Endothelial cell of umbilical vein (primary cell): ENCODE measurements at regions not wholly inside any gene's neighbourhood (a gene's known extent, or its start where the extent isn't known, plus 50 kb on each side); places are given as distances from the start of the nearest gene placed in this dataset.

Experiments
- BruUV-seq: library from RNA; stranded (reverse); fragments of 400-500 nt; replicated peaks from 2 replicates; lab custom pipeline; 2021; lab: Mats Ljungman, UMichigan
- CTCF ChIA-PET: fragments of 300-600, 350-600 bp; sonication (Branson Sonifier 250); formaldehyde crosslinking; loops from one replicate; lab custom pipeline; 2021; ENCODE audit warnings: antibody characterized with exemption, inconsistent platforms; lab: Charles Lee
- POLR2A ChIA-PET: fragments of 300-600, 350-600 bp; sonication (Branson Sonifier 250); formaldehyde crosslinking; loops from one replicate; lab custom pipeline; 2021; ENCODE audit warnings: antibody characterized with exemption, inconsistent platforms; lab: Charles Lee
- DNase-seq: peaks from one replicate; pipeline ENCODE4 v3.0.0-alpha.2; 2011; ENCODE audit warnings: low read depth, low spot score
- FAIRE-seq: peaks from 2 replicates; lab custom pipeline; 2011; peaks lifted over from hg19 to GRCh38; lab: Jason Lieb, UNC
- H2AFZ ChIP-seq: 2 replicates; pipeline ENCODE4 v1.6.0; 2012; ENCODE audit warnings: low read depth, low read length, control low read depth, inconsistent platforms
- H3K27ac ChIP-seq: 2 replicates; pipeline ENCODE4 v1.5.1; 2011; ENCODE audit warnings: low read depth, mild to moderate bottlenecking, control low read depth, low read length, moderate library complexity; ENCODE audit not compliant: insufficient read depth
- H3K27me3 ChIP-seq, 2 experiments: 2 replicates each; pipeline versions ENCODE4 v1.6.0 to v1.6.1; 2011; ENCODE audit warnings: low read length in 2 of 2, mixed read lengths in 1 of 2; ENCODE audit not compliant: control insufficient read depth in 2 of 2, insufficient read depth in 2 of 2
- H3K36me3 ChIP-seq, 2 experiments: 2 replicates in 1 of 2; 3 replicates in 1 of 2; pipeline ENCODE4 v1.5.1; 2011; ENCODE audit warnings: low read length in 2 of 2, mild to moderate bottlenecking in 1 of 2, moderate library complexity in 1 of 2; ENCODE audit not compliant: control insufficient read depth in 2 of 2, insufficient read depth in 2 of 2; ENCODE audit errors: extremely low read depth in 1 of 2
- H3K4me1 ChIP-seq: 3 replicates; pipeline ENCODE4 v1.5.1; 2011; ENCODE audit warnings: mild to moderate bottlenecking, low read length; ENCODE audit not compliant: control insufficient read depth, insufficient read depth; ENCODE audit errors: extremely low read depth
- H3K4me2 ChIP-seq: 2 replicates; pipeline ENCODE4 v1.6.1; 2011; ENCODE audit warnings: low read length, control low read depth, mixed read lengths; ENCODE audit not compliant: insufficient read depth
- H3K4me3 ChIP-seq, 3 experiments: fragments of 200-600 bp in 1 of 3; sonication (generic), shearing (Covaris generic) in 1 of 3; replicated peaks in 1 of 3; 2 replicates each; pipeline ENCODE4 v1.5.1; 2011 to 2016; ENCODE audit warnings: control low read depth in 3 of 3, low read length in 3 of 3, mild to moderate bottlenecking in 2 of 3, inconsistent platforms in 1 of 3, low read depth in 1 of 3, moderate library complexity in 1 of 3; ENCODE audit not compliant: insufficient read depth in 1 of 3
- H3K79me2 ChIP-seq: 2 replicates; pipeline ENCODE4 v1.6.0; 2012; ENCODE audit warnings: low read length, inconsistent platforms; ENCODE audit not compliant: control insufficient read depth, insufficient read depth
- H3K9ac ChIP-seq: replicated peaks from 2 replicates; pipeline ENCODE3; 2011; ENCODE audit warnings: low read length, control low read depth; ENCODE audit not compliant: insufficient read depth; ENCODE audit errors: extremely low read depth
- H3K9me1 ChIP-seq: replicated peaks from 3 replicates; pipeline ENCODE4 v1.6.0; 2011; ENCODE audit warnings: mild to moderate bottlenecking, low read length; ENCODE audit not compliant: control insufficient read depth, insufficient read depth; ENCODE audit errors: extremely low read depth
- H3K9me3 ChIP-seq: replicated peaks from 2 replicates; pipeline ENCODE4 v1.5.1; 2012; ENCODE audit warnings: low read length, inconsistent platforms; ENCODE audit not compliant: control insufficient read depth, insufficient read depth
- H4K20me1 ChIP-seq: replicated peaks from 2 replicates; pipeline ENCODE3; 2011; ENCODE audit warnings: mild to moderate bottlenecking, low read length; ENCODE audit not compliant: control insufficient read depth, insufficient read depth; ENCODE audit errors: extremely low read depth
- EZH2 ChIP-seq: IDR thresholded peaks from 2 replicates; pipeline ENCODE4 v1.6.1; 2012; ENCODE audit warnings: borderline replicate concordance, low read depth, mild to moderate bottlenecking, moderate library complexity, low read length, inconsistent platforms; ENCODE audit not compliant: severe bottlenecking
- FOS ChIP-seq: IDR thresholded peaks from 2 replicates; pipeline ENCODE4 v1.6.1; 2011; ENCODE audit warnings: mild to moderate bottlenecking, low read length, moderate library complexity, borderline replicate concordance; ENCODE audit not compliant: insufficient read depth
- GATA2 ChIP-seq: IDR thresholded peaks from 2 replicates; pipeline ENCODE4 v1.7.0; 2011; ENCODE audit warnings: low read depth, mild to moderate bottlenecking, moderate library complexity, mixed read lengths, low read length; ENCODE audit not compliant: insufficient read length, insufficient read depth
- JUN ChIP-seq: IDR thresholded peaks from 2 replicates; pipeline ENCODE4 v1.6.1; 2011; ENCODE audit warnings: borderline replicate concordance, low read depth; ENCODE audit not compliant: insufficient read length, insufficient read depth
- MYC ChIP-seq: IDR thresholded peaks from one replicate; pipeline ENCODE4 v1.6.1; 2011; ENCODE audit warnings: mild to moderate bottlenecking, low read depth, low read length
- POLR2A ChIP-seq: IDR thresholded peaks from 2 replicates; pipeline ENCODE4 v1.6.1; 2012; ENCODE audit warnings: low read depth, mild to moderate bottlenecking, control low read depth, low read length
- POLR2AphosphoS5 ChIP-seq: IDR thresholded peaks from 2 replicates; pipeline ENCODE4 v1.6.1; 2012; ENCODE audit warnings: low read depth, mild to moderate bottlenecking, control low read depth, low read length, moderate library complexity; ENCODE audit not compliant: insufficient read depth
- dilution Hi-C: fragments of 300-500 bp; cut with MboI; formaldehyde crosslinking; loops from one replicate; pipeline ENCODE4 v1.15.0; 2019; ENCODE audit warnings: low sequenced_read_pairs; ENCODE audit not compliant: extremely low pct_ligation_motif_present
- intact Hi-C: fragments of 100-400 bp; cut with micrococcal nuclease; formaldehyde crosslinking; loops from one replicate; pipeline ENCODE4 v1.10.0; 2022
- TF ChIP-seq, protein P1 (sequence below), 2 donors: IDR thresholded peaks; 1 replicate in 1 of 2; 2 replicates in 1 of 2; pipeline ENCODE4 v1.5.1; 2011; ENCODE audit warnings: low read length in 2 of 2, mild to moderate bottlenecking in 2 of 2, moderate library complexity in 2 of 2, control low read depth in 1 of 2, inconsistent platforms in 1 of 2, low read depth in 1 of 2; ENCODE audit not compliant: insufficient read depth in 1 of 2; ENCODE audit errors: extremely low read depth in 1 of 2
- TF ChIP-seq, protein P2 (sequence below): IDR thresholded peaks from 2 replicates; pipeline ENCODE4 v1.6.1; 2011; ENCODE audit not compliant: insufficient read depth, insufficient read length

DNA sequence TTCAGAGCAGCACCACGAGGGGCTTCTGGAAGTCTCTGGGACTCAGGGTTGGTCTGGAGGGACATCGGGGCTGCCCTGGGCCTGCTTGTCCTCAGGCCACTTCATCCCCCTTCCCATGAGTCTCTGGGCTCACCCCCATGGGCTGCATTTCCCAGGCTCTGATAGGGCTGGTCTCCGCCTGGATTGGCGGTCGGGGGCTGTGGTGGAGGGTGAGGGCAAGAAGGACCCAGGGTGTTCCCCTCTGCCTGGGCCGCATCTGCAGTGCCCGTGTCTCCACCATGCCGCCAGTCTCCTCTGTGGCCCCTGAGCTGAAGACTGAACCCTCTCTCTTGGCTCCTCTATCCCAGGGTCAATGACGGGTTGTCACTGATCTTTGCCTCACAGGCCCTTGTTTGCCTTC is 242.1 kb downstream of the ADGRD1 start:
- ChIA-PET POLR2A (no interaction called here), CTCF (no interaction called here)
- Histone ChIP-seq H3K4me3 (no peak overlapping the region), H3K9me1 (no peaks in the 10 kb centered on the region), H3K27me3 (no peaks in the 10 kb centered on the region), H3K27ac (no peak overlapping the region), H3K79me2 (no peaks in the 10 kb centered on the region), H3K4me1 (no peaks in the 10 kb centered on the region), H3K9ac (no peak overlapping the region), H3K4me2 (no peak overlapping the region), H3K9me3 (no peaks in the 10 kb centered on the region), H4K20me1 (no peaks in the 10 kb centered on the region), H2AFZ (no peak overlapping the region), H3K36me3 (no peaks in the 10 kb centered on the region)
- no peak for FAIRE-seq
- dilution Hi-C loops, result no loop called here
- no TSS peak for BruUV-seq
- intact Hi-C loops, result no loop called here
- TF ChIP-seq POLR2A, result no peak
- no peak for TF ChIP-seq EZH2
- no peak for TF ChIP-seq GATA2
- TF ChIP-seq MYC, result no peak
- TF ChIP-seq, protein P1, sequence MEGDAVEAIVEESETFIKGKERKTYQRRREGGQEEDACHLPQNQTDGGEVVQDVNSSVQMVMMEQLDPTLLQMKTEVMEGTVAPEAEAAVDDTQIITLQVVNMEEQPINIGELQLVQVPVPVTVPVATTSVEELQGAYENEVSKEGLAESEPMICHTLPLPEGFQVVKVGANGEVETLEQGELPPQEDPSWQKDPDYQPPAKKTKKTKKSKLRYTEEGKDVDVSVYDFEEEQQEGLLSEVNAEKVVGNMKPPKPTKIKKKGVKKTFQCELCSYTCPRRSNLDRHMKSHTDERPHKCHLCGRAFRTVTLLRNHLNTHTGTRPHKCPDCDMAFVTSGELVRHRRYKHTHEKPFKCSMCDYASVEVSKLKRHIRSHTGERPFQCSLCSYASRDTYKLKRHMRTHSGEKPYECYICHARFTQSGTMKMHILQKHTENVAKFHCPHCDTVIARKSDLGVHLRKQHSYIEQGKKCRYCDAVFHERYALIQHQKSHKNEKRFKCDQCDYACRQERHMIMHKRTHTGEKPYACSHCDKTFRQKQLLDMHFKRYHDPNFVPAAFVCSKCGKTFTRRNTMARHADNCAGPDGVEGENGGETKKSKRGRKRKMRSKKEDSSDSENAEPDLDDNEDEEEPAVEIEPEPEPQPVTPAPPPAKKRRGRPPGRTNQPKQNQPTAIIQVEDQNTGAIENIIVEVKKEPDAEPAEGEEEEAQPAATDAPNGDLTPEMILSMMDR (IDR thresholded peaks at IDR 0.05; ENCODE audit: extremely low read depth in 1 of 2, insufficient read depth in 1 of 2, low read depth in 1 of 2, low read length in 2 of 2), result no peak
- TF ChIP-seq, protein P2, sequence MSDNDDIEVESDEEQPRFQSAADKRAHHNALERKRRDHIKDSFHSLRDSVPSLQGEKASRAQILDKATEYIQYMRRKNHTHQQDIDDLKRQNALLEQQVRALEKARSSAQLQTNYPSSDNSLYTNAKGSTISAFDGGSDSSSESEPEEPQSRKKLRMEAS, result no peak
- TF ChIP-seq JUN, result no peak
- no peak for TF ChIP-seq POLR2AphosphoS5
- TF ChIP-seq FOS, result no peak
- no peak for DNase-seq
